Activated CD8-positive, alpha-beta memory T cell treated with anti-CD3 and anti-CD28 coated beads for 1 hour (primary cell): ENCODE measurements at regions not wholly inside any gene's neighbourhood (a gene's known extent, or its start where the extent isn't known, plus 50 kb on each side); places are given as distances from the start of the nearest gene placed in this dataset.
"Not testable (repeated sequence)": the region's sequence is repeated elsewhere in the genome, so short reads cannot be mapped to it uniquely, and the experiment has no call there.

Experiments used
- DNase-seq, 2 donors: peaks; one replicate each; pipeline ENCODE4 v3.0.0-alpha.2; 2020; ENCODE audit warnings: low read depth in 1 of 2; ENCODE audit errors: extremely low read depth in 1 of 2

- no peak for DNase-seq
Measured at GRCh38 chr20:52011093-52011492, 180.5 kb downstream of the ZFP64 start.

GRCh38 chr20:52010541-52010940, 181.0 kb downstream of the ZFP64 start:
- DNase-seq: no peak

DNA sequence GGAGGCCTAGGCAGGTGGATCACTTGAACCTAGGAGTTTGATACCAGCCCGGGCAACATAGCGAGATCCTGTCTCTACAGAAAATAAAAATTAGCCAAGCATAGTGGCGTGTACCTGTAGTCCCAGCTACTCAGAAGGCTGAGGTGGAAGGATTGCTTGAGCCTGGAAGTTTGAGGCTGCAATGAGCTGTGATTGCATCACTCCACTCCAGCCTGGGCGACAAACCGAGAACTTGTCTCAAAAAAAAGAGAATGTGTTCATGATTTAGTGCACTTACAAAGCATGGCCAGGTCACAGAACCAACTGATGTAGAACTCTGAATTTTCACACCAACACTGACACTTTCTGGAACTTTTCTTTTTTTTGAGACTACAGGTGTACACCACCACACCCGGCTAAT, 182.7 kb downstream of the ZFP64 start:
- DNase-seq: no peak

DNA sequence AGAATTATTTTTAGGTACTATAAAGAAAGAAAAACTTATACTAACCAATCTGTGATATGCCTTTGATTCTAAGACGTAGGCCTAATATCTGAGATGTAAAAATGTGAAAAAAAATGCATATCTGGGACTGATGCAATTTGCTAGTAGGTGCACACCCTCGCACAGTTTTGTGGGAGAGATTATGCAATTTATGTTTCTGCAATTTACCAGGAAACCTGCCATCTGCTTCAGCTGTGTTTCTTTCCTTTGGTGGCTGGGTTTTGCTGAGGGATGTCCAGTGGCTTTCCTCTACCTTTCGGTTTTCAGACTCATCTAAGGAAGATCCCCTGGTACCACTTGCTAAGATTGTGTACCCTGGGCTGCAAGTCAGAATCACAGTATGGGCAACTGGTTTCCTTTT, 186.9 kb downstream of the ZFP64 start:
- DNase-seq: no peak

DNA sequence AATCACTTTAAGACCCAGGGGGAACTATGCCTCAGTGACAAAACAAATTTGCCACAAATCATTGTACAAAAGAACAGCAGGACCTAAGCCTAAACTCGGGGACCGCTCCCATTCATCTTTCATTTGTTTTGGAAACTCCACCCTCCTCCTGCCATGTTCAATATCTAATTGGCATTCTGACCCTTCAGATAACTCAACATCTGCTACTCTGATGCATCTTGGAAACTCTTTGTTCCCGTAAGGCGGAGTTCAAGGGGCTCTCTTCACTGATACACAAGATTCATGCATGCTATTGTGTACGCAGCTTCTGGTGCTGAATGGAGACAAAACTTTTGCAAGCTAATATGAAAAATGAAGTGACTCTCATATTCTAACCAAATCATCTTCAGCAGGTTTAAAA, 187.6 kb downstream of the ZFP64 start:
- DNase-seq: no peak

- no peak for DNase-seq
Measured at GRCh38 chr20:52003415-52003814, 188.2 kb downstream of the ZFP64 start.

- no peak for DNase-seq
Measured at GRCh38 chr20:52001999-52002666, 189.4 kb downstream of the ZFP64 start.

GRCh38 chr20:51997281-51997936, 194.2 kb downstream of the ZFP64 start:
- not testable (repeated sequence) for DNase-seq

GRCh38 chr20:51995551-51995951, 193.2 kb upstream of the SALL4 start:
- no peak for DNase-seq

- no peak for DNase-seq
Measured at GRCh38 chr20:51994751-51995417, 192.6 kb upstream of the SALL4 start.

- DNase-seq: no peak
Measured at GRCh38 chr20:51987812-51988211, 185.5 kb upstream of the SALL4 start.

DNA sequence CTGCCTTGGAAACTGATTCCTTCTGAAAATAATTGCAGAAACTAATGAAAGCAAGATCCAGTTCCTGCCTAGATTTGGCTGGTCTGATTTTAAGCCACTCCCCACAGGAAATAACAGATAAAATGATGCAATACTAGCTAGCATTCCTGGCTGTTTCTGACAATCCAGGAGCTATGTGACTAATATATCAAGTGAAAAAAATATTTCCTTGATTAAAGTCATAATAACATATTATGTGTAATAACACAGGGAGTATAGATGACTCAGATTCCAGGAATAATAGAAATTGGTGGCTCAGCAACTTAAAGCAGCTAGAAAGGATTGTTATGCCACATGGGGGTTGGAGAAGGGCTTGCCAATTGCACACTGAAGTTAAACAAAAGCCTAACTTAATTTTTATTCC, 182.7 kb upstream of the SALL4 start:
- DNase-seq: no peak

DNA sequence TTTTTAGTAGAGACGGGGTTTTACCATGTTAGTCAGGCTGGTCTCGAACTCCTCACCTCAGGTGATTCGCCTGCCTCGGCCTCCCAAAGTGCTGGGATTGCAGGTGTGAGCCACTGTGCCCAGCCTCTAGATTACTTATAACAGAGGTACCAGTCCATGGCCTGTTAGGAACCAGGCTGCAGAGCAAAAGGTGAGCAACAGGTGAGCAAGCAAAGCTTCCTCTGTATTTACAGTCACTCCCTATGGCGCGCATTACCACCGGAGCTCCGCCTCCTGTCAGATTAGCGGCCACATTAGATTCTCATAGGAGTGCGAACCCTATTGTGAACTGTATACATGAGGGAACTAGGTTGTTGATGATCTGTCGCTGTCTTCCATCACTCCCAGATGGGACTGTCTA, 178.0 kb upstream of the SALL4 start:
- no peak for DNase-seq

GRCh38 chr20:51979226-51979625, 176.9 kb upstream of the SALL4 start:
- no peak for DNase-seq

DNA sequence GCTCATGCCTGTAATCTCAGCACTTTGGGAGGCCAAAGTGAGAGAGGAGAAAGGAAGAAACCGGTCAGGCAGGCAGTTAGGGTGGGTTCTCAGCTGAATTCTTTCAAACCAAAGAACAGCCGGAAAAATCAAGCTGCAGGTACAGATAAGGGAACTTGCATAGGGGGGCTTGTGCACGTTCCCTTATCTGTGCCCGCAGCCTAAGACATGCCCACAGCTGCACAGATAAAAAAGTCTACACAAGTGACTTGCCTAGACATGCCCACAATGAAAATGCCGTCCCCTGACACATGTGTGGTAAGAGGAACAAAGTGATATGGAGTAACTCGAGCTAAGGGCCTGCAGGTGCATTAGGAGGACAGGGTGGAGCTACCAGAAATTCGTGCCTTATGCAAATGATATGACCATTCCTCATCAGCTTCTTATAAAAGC, 175.8 kb upstream of the SALL4 start:
- no peak for DNase-seq

- DNase-seq: no peak
Measured at GRCh38 chr20:51972056-51972455, 169.7 kb upstream of the SALL4 start.

- no peak for DNase-seq
Measured at GRCh38 chr20:51970858-51971257, 168.5 kb upstream of the SALL4 start.

- DNase-seq: no peak
Measured at GRCh38 chr20:51969191-51969590, 166.9 kb upstream of the SALL4 start.

DNA sequence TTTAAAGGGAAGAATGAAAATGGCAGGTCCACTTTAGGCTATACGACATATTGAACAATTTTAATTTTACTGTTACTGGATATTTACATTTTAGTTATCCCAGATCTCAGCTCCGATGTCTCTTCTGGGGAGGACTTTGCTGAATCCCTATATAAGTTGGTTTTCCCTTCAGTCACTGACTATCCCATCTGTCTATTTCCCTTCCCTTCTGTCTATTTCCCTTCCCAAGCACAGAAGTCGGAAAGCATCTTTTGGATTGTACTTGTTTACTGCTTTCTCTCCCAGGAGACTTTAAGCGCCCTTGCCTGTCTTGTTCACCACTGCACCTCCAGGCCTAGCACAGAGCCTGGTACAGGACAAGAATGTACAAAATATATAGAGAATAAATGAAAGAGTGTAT, 165.8 kb upstream of the SALL4 start:
- DNase-seq: no peak

DNA sequence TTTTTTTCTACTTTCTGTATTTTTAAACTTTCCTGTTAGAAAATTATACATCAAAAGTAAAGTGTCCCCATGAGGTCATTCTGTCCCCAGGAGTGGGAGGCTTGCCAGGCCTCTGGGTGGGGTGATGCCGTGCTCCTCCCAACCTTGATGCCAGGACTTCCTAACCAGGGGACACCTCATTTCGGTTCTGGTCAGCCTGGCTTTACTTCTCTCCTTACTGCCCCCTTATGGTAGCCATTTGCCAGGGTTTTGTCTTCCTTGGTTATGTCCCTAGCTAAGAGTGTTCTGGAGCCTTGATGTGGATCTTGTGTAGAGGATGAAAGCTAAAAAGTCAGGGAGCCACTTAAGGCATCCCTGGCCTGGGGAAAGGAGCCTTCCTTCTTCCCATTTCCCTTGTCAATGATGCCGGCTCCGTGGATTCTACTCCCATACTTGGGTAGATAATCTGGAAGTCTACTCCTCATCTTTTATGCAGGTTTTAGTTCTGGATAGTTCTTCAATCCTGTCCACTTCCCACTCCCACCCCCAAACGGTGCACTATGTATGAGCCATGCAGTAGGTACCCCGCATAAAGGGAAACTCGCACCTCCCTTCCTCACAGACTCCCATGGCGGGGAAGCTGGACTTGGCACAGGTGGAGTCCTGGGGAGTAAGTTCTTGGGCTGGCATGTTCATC, 164.1 kb upstream of the SALL4 start:
- DNase-seq: no peak

DNA sequence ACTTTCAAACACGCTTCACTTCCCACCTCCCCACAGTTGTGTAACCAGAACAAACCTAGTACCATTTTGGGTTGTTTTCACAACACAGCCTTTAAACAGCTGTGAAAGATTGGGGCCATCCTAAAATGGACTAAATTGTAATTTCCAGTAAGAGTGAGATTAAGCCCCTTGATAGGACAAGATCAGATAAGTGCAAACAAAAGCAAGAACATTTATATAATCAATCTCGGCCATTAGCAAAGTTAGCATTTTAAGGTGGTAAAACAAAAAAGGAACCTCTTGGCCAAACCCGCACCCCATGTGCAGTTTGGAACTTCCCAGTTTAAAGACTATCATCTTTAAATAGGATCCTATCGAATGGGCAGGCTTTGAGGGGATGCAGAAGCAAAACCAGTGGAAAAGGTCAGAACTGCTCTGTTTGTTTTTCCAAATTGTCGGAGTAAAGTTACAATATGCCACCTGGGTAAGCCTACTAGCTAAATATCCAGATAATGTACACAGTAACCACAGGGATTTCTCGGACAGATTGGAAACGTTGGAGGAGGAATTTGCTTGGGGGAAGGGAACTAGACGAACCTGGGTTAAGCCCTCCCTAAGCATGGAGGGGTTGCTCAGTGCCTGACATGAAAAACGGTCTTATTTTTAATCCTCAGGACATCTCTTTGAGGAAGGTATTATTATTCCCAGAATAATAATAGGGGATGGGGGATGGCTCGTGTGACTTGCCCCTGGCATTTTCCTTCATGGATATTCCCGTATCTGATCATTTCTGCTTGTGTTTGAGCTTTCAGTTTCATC, 159.8 kb upstream of the SALL4 start:
- no peak for DNase-seq
